H1 (cell line): ENCODE measurements at regions not wholly inside any gene's neighbourhood (a gene's known extent, or its start where the extent isn't known, plus 50 kb on each side); places are given as distances from the start of the nearest gene placed in this dataset.

Experiments
- CTCF ChIA-PET: fragments of 300-600 bp; sonication (Branson Sonifier 250); formaldehyde crosslinking; loops from one replicate; lab custom pipeline; 2021; ENCODE audit not compliant: partially characterized antibody; lab: Charles Lee
- POLR2A ChIA-PET: fragments of 300-600 bp; sonication (Branson Sonifier 250); formaldehyde crosslinking; loops from one replicate; lab custom pipeline; 2021; ENCODE audit warnings: inconsistent platforms; ENCODE audit not compliant: partially characterized antibody; lab: Charles Lee
- DNase-seq, 2 experiments: peaks; one replicate each; pipeline versions ENCODE4 v3.0.0 to v3.0.0-alpha.2; 2010 to 2022; ENCODE audit warnings: low spot score in 2 of 2, low read depth in 1 of 2, mixed read lengths in 1 of 2
- FAIRE-seq: peaks from 2 replicates; lab custom pipeline; 2011; peaks lifted over from hg19 to GRCh38; lab: Jason Lieb, UNC
- H2AFZ ChIP-seq: 2 replicates; pipeline ENCODE4 v1.8.1; 2012; ENCODE audit warnings: low read length, inconsistent platforms
- H2AK5ac ChIP-seq: 2 replicates; pipeline ENCODE4 v1.6.1; 2013; ENCODE audit warnings: low read depth, low read length
- H2BK120ac ChIP-seq: replicated peaks from 2 replicates; pipeline ENCODE3; 2013; ENCODE audit warnings: low read depth, low read length, inconsistent platforms
- H2BK12ac ChIP-seq: 2 replicates; pipeline ENCODE4 v1.6.1; 2013; ENCODE audit warnings: low read depth, low read length
- H2BK15ac ChIP-seq: 2 replicates; pipeline ENCODE4 v1.6.1; 2013; ENCODE audit warnings: low read length
- H2BK20ac ChIP-seq: 2 replicates; pipeline ENCODE4 v1.6.1; 2013; ENCODE audit warnings: low read length
- H2BK5ac ChIP-seq: 2 replicates; pipeline ENCODE4 v1.6.1; 2013; ENCODE audit warnings: low read depth, low read length
- H3K14ac ChIP-seq: 2 replicates; pipeline ENCODE4 v1.6.1; 2013; ENCODE audit warnings: inconsistent platforms; ENCODE audit not compliant: insufficient read length
- H3K18ac ChIP-seq: 2 replicates; pipeline ENCODE4 v1.6.1; 2013; ENCODE audit warnings: low read length; ENCODE audit errors: extremely low read depth
- H3K23ac ChIP-seq: 2 replicates; pipeline ENCODE4 v1.6.1; 2013; ENCODE audit warnings: inconsistent platforms; ENCODE audit not compliant: insufficient read length
- H3K23me2 ChIP-seq: 2 replicates; pipeline ENCODE4 v1.6.1; 2013; ENCODE audit warnings: low read depth, low read length
- H3K27ac ChIP-seq: 2 replicates; pipeline ENCODE4 v1.6.1; 2011; ENCODE audit warnings: low read depth, low read length, inconsistent platforms
- H3K27me3 ChIP-seq, 4 experiments: replicated peaks in 1 of 4; 1 replicate in 1 of 4; 2 replicates in 3 of 4; pipeline versions ENCODE4 v1.6.1 to v1.8.1; 2011 to 2013; ENCODE audit warnings: low read length in 3 of 4, mild to moderate bottlenecking in 3 of 4, inconsistent platforms in 2 of 4, mixed read lengths in 2 of 4, moderate library complexity in 1 of 4; ENCODE audit not compliant: control insufficient read depth in 3 of 4, insufficient read depth in 3 of 4; ENCODE audit errors: extremely low read depth in 1 of 4
- H3K36me3 ChIP-seq, 4 experiments: 2 replicates each; pipeline versions ENCODE4 v1.6.1 to v1.8.1; 2011 to 2013; ENCODE audit warnings: mild to moderate bottlenecking in 4 of 4, low read length in 3 of 4, moderate library complexity in 2 of 4, control low read depth in 1 of 4, inconsistent platforms in 1 of 4; ENCODE audit not compliant: insufficient read depth in 4 of 4, control insufficient read depth in 2 of 4
- H3K4ac ChIP-seq: replicated peaks from 2 replicates; pipeline ENCODE3; 2013; ENCODE audit warnings: low read length, low read depth, mixed read lengths, inconsistent platforms; ENCODE audit not compliant: insufficient read length
- H3K4me1 ChIP-seq, 4 experiments: replicated peaks in 1 of 4; 1 replicate in 1 of 4; 2 replicates in 3 of 4; pipeline versions ENCODE4 v1.6.1 to v1.8.1; 2011 to 2013; ENCODE audit warnings: low read length in 3 of 4, inconsistent platforms in 2 of 4, mixed read lengths in 1 of 4; ENCODE audit not compliant: insufficient read depth in 4 of 4, control insufficient read depth in 3 of 4
- H3K4me2 ChIP-seq, 2 experiments: 2 replicates each; pipeline versions ENCODE4 v1.6.1 to v1.8.1; 2011 to 2013; ENCODE audit warnings: low read depth in 2 of 2, low read length in 2 of 2, control low read depth in 1 of 2, inconsistent platforms in 1 of 2, mild to moderate bottlenecking in 1 of 2; ENCODE audit not compliant: insufficient read depth in 1 of 2
- H3K4me3 ChIP-seq, 4 experiments: fragments of 200-600, 300-600 bp in 1 of 4; sonication (generic), shearing (Covaris generic), sonication (Bioruptor Twin) in 1 of 4; 2 replicates each; pipeline versions ENCODE4 v1.5.1 to v1.8.1; 2011 to 2016; ENCODE audit warnings: low read length in 4 of 4, low read depth in 3 of 4, control low read depth in 2 of 4, inconsistent platforms in 2 of 4, mild to moderate bottlenecking in 2 of 4, mixed read lengths in 1 of 4, moderate library complexity in 1 of 4; ENCODE audit not compliant: insufficient read depth in 2 of 4; ENCODE audit errors: extremely low read depth in 1 of 4
- H3K56ac ChIP-seq: replicated peaks from 2 replicates; pipeline ENCODE3; 2013; ENCODE audit warnings: low read depth, mild to moderate bottlenecking, mixed read lengths, low read length, inconsistent platforms; ENCODE audit not compliant: insufficient read length
- H3K79me1 ChIP-seq: 2 replicates; pipeline ENCODE4 v1.6.1; 2013; ENCODE audit warnings: low read depth, low read length, control low read depth
- H3K79me2 ChIP-seq, 2 experiments: 2 replicates each; pipeline versions ENCODE4 v1.6.1 to v1.8.1; 2012 to 2013; ENCODE audit warnings: low read length in 2 of 2, mild to moderate bottlenecking in 2 of 2, inconsistent platforms in 1 of 2; ENCODE audit not compliant: insufficient read depth in 2 of 2, control insufficient read depth in 1 of 2
- H3K9ac ChIP-seq, 4 experiments: replicated peaks in 1 of 4; 1 replicate in 1 of 4; 2 replicates in 3 of 4; pipeline versions ENCODE4 v1.6.1 to v1.8.1; 2011 to 2013; ENCODE audit warnings: low read depth in 3 of 4, low read length in 3 of 4, control low read depth in 2 of 4, mild to moderate bottlenecking in 2 of 4, moderate library complexity in 2 of 4, inconsistent platforms in 1 of 4; ENCODE audit errors: extremely low read depth in 1 of 4
- H3K9me3 ChIP-seq, 2 experiments: 2 replicates each; pipeline versions ENCODE4 v1.6.1 to v1.8.1; 2012 to 2013; ENCODE audit warnings: mild to moderate bottlenecking in 2 of 2, moderate library complexity in 2 of 2, control low read depth in 1 of 2, inconsistent platforms in 1 of 2, low read depth in 1 of 2, low read length in 1 of 2, mixed read lengths in 1 of 2; ENCODE audit not compliant: insufficient read depth in 2 of 2
- H4K20me1 ChIP-seq, 2 experiments: replicated peaks in 1 of 2; 2 replicates each; pipeline versions ENCODE3 to v1.8.1; 2011 to 2013; ENCODE audit warnings: inconsistent platforms in 2 of 2, low read length in 2 of 2, mild to moderate bottlenecking in 1 of 2; ENCODE audit not compliant: insufficient read depth in 2 of 2, control insufficient read depth in 1 of 2
- H4K5ac ChIP-seq: 2 replicates; pipeline ENCODE4 v1.6.1; 2013; ENCODE audit warnings: low read length, low read depth, mixed read lengths, inconsistent platforms; ENCODE audit not compliant: insufficient read length
- H4K8ac ChIP-seq: 2 replicates; pipeline ENCODE4 v1.8.0; 2013; ENCODE audit warnings: mild to moderate bottlenecking, moderate library complexity, low read length, inconsistent platforms; ENCODE audit not compliant: insufficient read depth; ENCODE audit errors: extremely low read depth
- H4K91ac ChIP-seq: replicated peaks from 2 replicates; pipeline ENCODE3; 2013; ENCODE audit warnings: low read length, mixed read lengths, inconsistent platforms; ENCODE audit not compliant: insufficient read length
- CTCF ChIP-seq, 3 experiments: IDR thresholded peaks; 1 replicate in 2 of 3; 2 replicates in 1 of 3; pipeline versions ENCODE4 v1.5.1 to v1.6.1; 2011; ENCODE audit warnings: low read length in 3 of 3, mild to moderate bottlenecking in 3 of 3, inconsistent platforms in 2 of 3, low read depth in 1 of 3, moderate library complexity in 1 of 3; ENCODE audit not compliant: insufficient read depth in 1 of 3; ENCODE audit errors: control extremely low read depth in 1 of 3
- FOSL1 ChIP-seq: IDR thresholded peaks from 2 replicates; pipeline ENCODE4 v1.6.1; 2011; ENCODE audit warnings: mild to moderate bottlenecking, low read depth, low read length, moderate library complexity; ENCODE audit not compliant: insufficient read depth
- KDM1A ChIP-seq: fragments of 200-600, 300-600 bp; sonication (generic); IDR thresholded peaks from 2 replicates; pipeline ENCODE4 v1.7.1; 2016; ENCODE audit warnings: mild to moderate bottlenecking, low read length, borderline replicate concordance
- NANOG ChIP-seq: IDR thresholded peaks from 2 replicates; pipeline ENCODE4 v1.6.1; 2011; ENCODE audit warnings: low read length, low read depth, mild to moderate bottlenecking, inconsistent platforms; ENCODE audit not compliant: insufficient read depth, poor library complexity, severe bottlenecking
- RAD21 ChIP-seq, 2 experiments: IDR thresholded peaks in 1 of 2; conservative IDR thresholded peaks in 1 of 2; 2 replicates each; pipeline ENCODE4 v1.6.1; 2011; ENCODE audit warnings: low read depth in 2 of 2, low read length in 2 of 2, improper control_type of control experiment in 1 of 2, inconsistent platforms in 1 of 2, mild to moderate bottlenecking in 1 of 2, moderate library complexity in 1 of 2
- SRF ChIP-seq: IDR thresholded peaks from 2 replicates; pipeline ENCODE4 v1.6.1; 2011; ENCODE audit warnings: mild to moderate bottlenecking, low read depth, low read length, moderate library complexity
- WGBS, 2 experiments: shearing (Covaris generic) in 1 of 2; methylation state at CpG; one replicate each; pipeline versions ENCODE4 v1.1.6 to v1.1.7; 2013 to 2015; ENCODE audit warnings: low lambda C conversion rate in 2 of 2, mixed read lengths in 2 of 2, inconsistent platforms in 1 of 2, low coverage in 1 of 2, missing lambda C conversion rate in 1 of 2; ENCODE audit not compliant: insufficient replicate concordance in 2 of 2, insufficient coverage in 1 of 2, insufficient read length in 1 of 2; ENCODE audit errors: extremely low coverage in 1 of 2, missing lambda C conversion rate in 1 of 2; 5-methylcytosine and 5-hydroxymethylcytosine counted together

DNA sequence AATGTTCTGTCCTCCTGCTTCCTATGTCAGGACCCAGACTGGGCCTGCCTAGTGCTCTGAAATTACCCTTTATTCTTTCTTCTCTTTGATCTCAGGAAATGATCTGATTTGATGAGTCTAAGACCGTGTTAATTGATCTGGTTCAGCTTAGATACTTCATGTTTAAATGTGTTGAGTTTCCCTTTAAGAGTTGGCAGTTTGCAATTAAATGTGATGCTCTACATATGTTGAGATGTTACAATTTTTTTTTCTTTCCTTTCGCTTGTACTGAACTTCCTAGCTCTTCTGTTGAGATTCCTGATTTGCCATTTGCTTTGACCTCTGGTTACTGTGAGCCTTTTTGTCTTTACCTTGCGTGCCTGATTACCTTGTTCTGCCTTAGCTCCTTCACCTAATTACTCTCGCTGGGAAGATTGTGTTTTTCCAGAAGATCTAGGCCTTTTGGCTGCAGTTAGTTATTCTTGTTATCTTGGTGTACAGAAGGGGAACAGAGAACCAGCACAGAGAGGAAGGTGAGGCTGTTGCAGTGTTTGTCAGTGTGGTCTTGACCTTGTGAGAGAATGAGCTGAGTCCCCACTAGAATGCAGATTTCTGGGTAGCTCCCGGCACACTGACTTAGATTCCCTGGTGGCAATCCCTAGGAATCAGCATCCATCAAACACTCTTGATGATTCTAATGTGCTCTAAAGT lies 203.6 kb downstream of the EDEM1 start:
- Histone ChIP-seq H3K9me3 (no peaks in the 10 kb centered on the region), H4K91ac (no peak overlapping the region), H3K23ac (no peak overlapping the region), H3K14ac (no peak overlapping the region), H2BK5ac (no peak overlapping the region), H3K18ac (no peak overlapping the region), H3K9ac (no peak overlapping the region), H3K36me3 (no peaks in the 10 kb centered on the region), H3K27me3 (no peaks in the 10 kb centered on the region), H3K23me2 (no peaks in the 10 kb centered on the region), H4K5ac (no peak overlapping the region), H2AFZ (no peak overlapping the region; the same call in 1 of the 2 replicates)
- 97% methylated on average over 5 of the region's 5 CpGs; no CpG with 5 or more reads in 1 of the 2 experiments for WGBS, 2 experiments
- DNase-seq = no peak
- CTCF ChIA-PET = interaction anchor here (0.6 kb wide), 1 partner anchor 1211 kb away, joined by 3 read pairs; no protein-coding TSS in a partner anchor
- no peak for TF ChIP-seq NANOG
- no peak for TF ChIP-seq SRF
- no peak for TF ChIP-seq RAD21 (IDR thresholded peaks at IDR 0.05 in 1 of 2, conservative IDR thresholded peaks at IDR 0.05 in 1 of 2; ENCODE audit: low read depth in 2 of 2, low read length in 2 of 2)
- no peak for TF ChIP-seq CTCF (IDR thresholded peaks at IDR 0.05; ENCODE audit: control extremely low read depth in 1 of 3, insufficient read depth in 1 of 3, low read depth in 1 of 3, low read length in 3 of 3)
- no peak for TF ChIP-seq FOSL1
- TF ChIP-seq KDM1A = no peak
- TF ChIP-seq, all 59 proteins: peak for 0
- Histone ChIP-seq H2BK120ac (no peak overlapping the region), H3K79me2 (no peaks in the 10 kb centered on the region), H3K4me2 (no peak overlapping the region), H3K4me1 (no peaks in the 10 kb centered on the region), H3K56ac (no peak overlapping the region), H3K4ac (no peak overlapping the region), H2BK12ac (no peak overlapping the region), H3K4me3 (no peak overlapping the region), H4K20me1 (no peaks in the 10 kb centered on the region), H2AK5ac (no peak overlapping the region), H4K8ac (no peak overlapping the region), H2BK15ac (no peak overlapping the region), H3K27ac (no peak overlapping the region), H2BK20ac (no peak overlapping the region), H3K79me1 (no peaks in the 10 kb centered on the region)
- FAIRE-seq = no peak
- POLR2A ChIA-PET = no interaction called here
